HG03354 (cell line): ENCODE measurements at regions not wholly inside any gene's neighbourhood (a gene's known extent, or its start where the extent isn't known, plus 50 kb on each side); places are given as distances from the start of the nearest gene placed in this dataset.

Experiments
- ATAC-seq: cut with Tn5 transposase; IDR thresholded peaks from one replicate; pipeline ENCODE4 v1.9.1; 2021; ENCODE audit warnings: mild to moderate bottlenecking; ENCODE audit not compliant: unreplicated experiment, poor library complexity, severe bottlenecking

- ATAC-seq, result no peak
Measured at GRCh38 chr20:21583486-21584168, 69.8 kb upstream of the NKX2-2 start.

- no peak for ATAC-seq
Measured at GRCh38 chr20:21577551-21577950, 63.7 kb upstream of the NKX2-2 start.

DNA sequence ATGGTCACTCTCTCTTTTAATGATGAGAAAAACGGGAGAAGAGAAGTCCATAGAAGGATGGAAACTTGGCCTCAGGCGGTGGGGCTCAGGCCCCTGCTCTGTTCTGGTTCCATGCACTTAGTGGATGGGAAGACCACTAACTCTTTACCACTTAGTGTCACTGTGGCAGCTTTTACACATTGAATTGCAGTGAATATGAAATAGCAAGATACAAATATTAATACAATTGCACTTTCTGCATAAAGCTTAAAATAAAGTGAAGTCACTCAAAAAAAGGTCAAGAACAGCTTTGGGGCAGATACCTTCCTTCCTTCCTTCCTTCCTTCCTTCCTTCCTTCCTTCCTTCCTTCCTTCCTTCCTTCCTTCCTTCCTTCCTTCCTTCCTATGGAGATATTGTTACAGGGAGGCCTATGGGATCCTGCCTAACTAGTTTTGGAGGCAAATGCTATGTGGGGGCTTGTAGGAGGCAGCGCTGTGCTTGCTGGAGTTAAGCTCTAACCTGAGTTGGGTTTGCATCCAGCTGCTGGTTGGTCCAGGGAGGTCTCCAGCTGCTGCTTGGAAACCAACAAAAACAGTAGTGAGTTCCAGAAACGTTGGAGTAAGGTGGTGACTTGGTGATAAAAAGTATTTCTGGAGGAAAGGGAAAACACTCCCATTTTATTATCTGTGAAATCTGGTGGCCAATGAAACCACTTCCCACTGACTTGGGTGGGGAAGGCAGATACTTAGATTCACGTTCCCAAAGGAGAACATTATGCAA lies 62.3 kb upstream of the NKX2-2 start:
- no peak for ATAC-seq

DNA sequence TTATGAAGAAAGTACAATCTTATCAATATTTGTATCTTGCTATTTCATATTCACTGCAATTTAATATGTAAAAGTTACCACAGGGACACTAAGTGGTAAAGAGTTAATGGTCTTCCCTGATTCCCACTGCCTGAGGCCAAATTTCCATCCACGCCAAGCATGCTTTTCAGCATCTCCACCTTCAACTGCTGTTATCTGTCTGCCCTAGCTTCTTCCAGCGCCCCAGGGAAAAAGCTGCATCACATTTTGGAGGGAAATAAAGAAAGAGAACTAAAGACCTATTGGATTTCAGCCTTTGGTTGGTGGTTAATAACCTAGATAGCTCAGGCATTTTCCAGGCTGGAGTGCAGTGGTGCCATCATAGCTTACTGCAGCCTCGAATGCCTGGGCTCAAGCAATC lies 61.3 kb upstream of the NKX2-2 start:
- ATAC-seq, result no peak

GRCh38 chr20:21574443-21574842 lies 60.6 kb upstream of the NKX2-2 start:
- ATAC-seq, result no peak

- no peak for ATAC-seq
Measured at GRCh38 chr20:21573259-21573658, 59.4 kb upstream of the NKX2-2 start.

- ATAC-seq, result no peak
Measured at GRCh38 chr20:21571841-21572690, 58.2 kb upstream of the NKX2-2 start.

DNA sequence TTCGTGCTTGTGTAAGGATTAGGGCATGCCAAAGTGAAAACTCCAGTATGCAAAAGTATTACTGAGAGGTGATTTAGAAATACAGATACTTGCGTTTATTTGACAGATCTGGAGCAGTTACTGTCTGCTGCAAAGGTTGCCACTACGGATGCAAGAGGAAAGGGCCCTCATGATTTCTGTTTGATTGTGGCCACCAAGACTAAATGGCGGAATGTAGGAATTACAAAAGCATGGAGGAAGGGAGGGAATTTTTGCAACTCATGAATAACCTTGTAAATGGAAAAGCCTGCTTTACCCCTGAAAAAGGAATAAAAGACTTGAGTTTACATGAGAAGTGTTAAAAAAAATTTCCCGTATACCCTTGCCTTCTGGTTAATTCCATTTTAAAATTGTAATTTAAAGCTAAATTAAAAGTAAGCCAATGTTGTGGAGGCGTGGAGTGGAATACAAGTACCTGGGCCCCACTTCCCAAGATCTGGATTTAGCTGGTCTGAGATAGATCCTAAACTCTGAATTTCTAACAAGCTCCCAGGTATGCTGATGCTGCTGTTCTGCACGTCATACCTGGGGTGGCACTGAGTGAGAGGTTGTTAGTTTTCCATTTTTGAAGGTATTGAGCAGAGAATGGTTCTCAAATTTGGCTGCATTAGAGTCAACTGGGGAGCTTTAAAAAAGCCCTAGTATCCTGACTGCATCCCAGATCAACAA lies 56.6 kb upstream of the NKX2-2 start:
- no peak for ATAC-seq

GRCh38 chr20:21569586-21569985 lies 55.7 kb upstream of the NKX2-2 start:
- no peak for ATAC-seq

DNA sequence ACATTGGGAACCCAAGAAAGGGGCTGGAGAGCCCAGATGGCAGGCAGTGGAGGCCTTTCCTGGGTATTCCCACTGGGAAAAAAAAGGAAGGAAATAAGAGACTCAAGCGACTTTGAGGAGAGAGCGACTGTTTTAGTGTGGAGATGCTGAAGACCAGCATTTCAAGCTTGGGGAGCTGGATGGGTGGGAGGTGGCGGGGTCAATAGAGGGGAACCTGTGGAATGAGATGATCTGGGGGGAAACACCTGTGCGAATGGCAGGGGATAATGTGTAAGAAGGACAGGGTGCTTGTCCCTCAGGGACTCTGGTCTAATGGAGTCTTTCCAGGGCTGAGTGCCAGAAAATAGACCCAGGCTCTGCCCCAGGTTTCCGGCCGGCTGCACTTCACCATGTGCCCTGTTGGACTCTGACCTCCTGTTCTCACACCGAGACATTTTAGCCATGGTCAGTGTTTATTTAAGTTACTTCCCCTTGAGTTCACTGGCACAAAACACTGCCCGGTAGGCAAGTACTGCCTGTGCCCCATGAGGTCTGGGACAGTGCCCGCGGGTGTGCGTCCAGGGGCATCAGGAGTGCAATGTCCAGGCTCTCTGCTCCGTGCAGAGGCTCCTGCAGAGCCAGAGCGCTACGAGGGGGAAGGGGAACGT lies 50.4 kb upstream of the NKX2-2 start:
- ATAC-seq, result no peak
